Upper lobe of left lung (tissue), 6 donors: ENCODE measurements at regions not wholly inside any gene's neighbourhood (a gene's known extent, or its start where the extent isn't known, plus 50 kb on each side); places are given as distances from the start of the nearest gene placed in this dataset.

Experiments
- ATAC-seq, 2 donors: fragments of 200-7000 bp; cut with Tn5 transposase; one replicate each; pipeline ENCODE4 v1.9.1; 2022; ENCODE audit warnings: mild to moderate bottlenecking in 2 of 2, moderate library complexity in 2 of 2; ENCODE audit not compliant: low FRiP score in 2 of 2
- DNase-seq, 2 donors: peaks; one replicate each; pipeline ENCODE4 v3.0.0-alpha.2; 2019 to 2020
- H3K27ac ChIP-seq, 4 donors: fragments of 200-600 bp; sonication (generic); one replicate each; pipeline ENCODE4 v1.5.1; 2016 to 2019
- H3K27me3 ChIP-seq, 4 donors: fragments of 200-600 bp; sonication (generic); one replicate each; pipeline ENCODE4 v1.5.1; 2017 to 2019
- H3K36me3 ChIP-seq, 4 donors: fragments of 200-600 bp; sonication (generic); one replicate each; pipeline ENCODE4 v1.5.1; 2016 to 2019
- H3K4me1 ChIP-seq, 4 donors: fragments of 200-600 bp; sonication (generic); one replicate each; pipeline ENCODE4 v1.5.1; 2018 to 2019
- H3K4me3 ChIP-seq, 4 donors: fragments of 200-600 bp; sonication (generic); one replicate each; pipeline ENCODE4 v1.5.1; 2017 to 2019; ENCODE audit warnings: mild to moderate bottlenecking in 2 of 4, moderate library complexity in 1 of 4
- H3K9me3 ChIP-seq, 4 donors: fragments of 200-600 bp; sonication (generic); one replicate each; pipeline ENCODE4 v1.5.1; 2018 to 2019
- EP300 ChIP-seq, 4 donors: sonication (generic); formaldehyde crosslinking; IDR thresholded peaks; one replicate each; pipeline ENCODE4 v1.5.1; 2017; ENCODE audit warnings: antibody characterized with exemption in 4 of 4, control low read depth in 2 of 4
- POLR2A ChIP-seq, 4 donors: fragments of 450-650 bp; IDR thresholded peaks; one replicate each; pipeline ENCODE4 v1.5.1; 2016 to 2017; ENCODE audit warnings: antibody characterized with exemption in 4 of 4, mild to moderate bottlenecking in 2 of 4
- POLR2AphosphoS5 ChIP-seq, 2 donors: sonication (generic); formaldehyde crosslinking; IDR thresholded peaks; one replicate each; pipeline ENCODE4 v1.5.1; 2017; ENCODE audit warnings: antibody characterized with exemption in 2 of 2
- WGBS, 2 donors: methylation state at CpG; one replicate each; pipeline ENCODE4 v1.1.5; 2017 to 2018; 5-methylcytosine and 5-hydroxymethylcytosine counted together
- small RNA-seq, 4 donors: library from RNA; depleted of rRNA; stranded (forward); fragments of <200 nt; gene quantifications; one replicate each; pipeline ENCODE3, GENCODE V24; 2016
- TF ChIP-seq, protein P1 (sequence below), 6 experiments: fragments of 450-650 bp in 4 of 6; fragments of 200-600 bp in 2 of 6; sonication (generic) in 2 of 6; IDR thresholded peaks; one replicate each; pipeline ENCODE4 v1.5.1; 2016 to 2019; ENCODE audit warnings: antibody characterized with exemption in 6 of 6
- donor health status: DM: no; HTN: no; CAD: no; lungs with moderate emphysema.
- donor health status: DM: no; HTN: yes; CAD: no; lungs with severe emphysema.

- ATAC-seq (no peak), DNase-seq (no peak)
- TF ChIP-seq POLR2AphosphoS5 (IDR thresholded peaks at IDR 0.05) (no peak), POLR2A (IDR thresholded peaks at IDR 0.05) (no peak), EP300 (IDR thresholded peaks at IDR 0.05) (no peak)
- TF ChIP-seq, protein P1, sequence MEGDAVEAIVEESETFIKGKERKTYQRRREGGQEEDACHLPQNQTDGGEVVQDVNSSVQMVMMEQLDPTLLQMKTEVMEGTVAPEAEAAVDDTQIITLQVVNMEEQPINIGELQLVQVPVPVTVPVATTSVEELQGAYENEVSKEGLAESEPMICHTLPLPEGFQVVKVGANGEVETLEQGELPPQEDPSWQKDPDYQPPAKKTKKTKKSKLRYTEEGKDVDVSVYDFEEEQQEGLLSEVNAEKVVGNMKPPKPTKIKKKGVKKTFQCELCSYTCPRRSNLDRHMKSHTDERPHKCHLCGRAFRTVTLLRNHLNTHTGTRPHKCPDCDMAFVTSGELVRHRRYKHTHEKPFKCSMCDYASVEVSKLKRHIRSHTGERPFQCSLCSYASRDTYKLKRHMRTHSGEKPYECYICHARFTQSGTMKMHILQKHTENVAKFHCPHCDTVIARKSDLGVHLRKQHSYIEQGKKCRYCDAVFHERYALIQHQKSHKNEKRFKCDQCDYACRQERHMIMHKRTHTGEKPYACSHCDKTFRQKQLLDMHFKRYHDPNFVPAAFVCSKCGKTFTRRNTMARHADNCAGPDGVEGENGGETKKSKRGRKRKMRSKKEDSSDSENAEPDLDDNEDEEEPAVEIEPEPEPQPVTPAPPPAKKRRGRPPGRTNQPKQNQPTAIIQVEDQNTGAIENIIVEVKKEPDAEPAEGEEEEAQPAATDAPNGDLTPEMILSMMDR (IDR thresholded peaks at IDR 0.05) = no peak
- H3K4me1 ChIP-seq = no peaks in the 10 kb centered on the region
- 59 to 78% methylated on average over 2 of the region's 2 CpGs for WGBS, 2 donors
- no peaks in the 10 kb centered on the region for H3K27me3 ChIP-seq
- no peaks in the 10 kb centered on the region for H3K9me3 ChIP-seq
- H3K4me3 ChIP-seq = no peak overlapping the region
- no peaks in the 10 kb centered on the region for H3K36me3 ChIP-seq
- no peak overlapping the region for H3K27ac ChIP-seq
Observed at GRCh38 chrX:98607739-98608138, 1724.0 kb downstream of the RPA4 start.

DNA sequence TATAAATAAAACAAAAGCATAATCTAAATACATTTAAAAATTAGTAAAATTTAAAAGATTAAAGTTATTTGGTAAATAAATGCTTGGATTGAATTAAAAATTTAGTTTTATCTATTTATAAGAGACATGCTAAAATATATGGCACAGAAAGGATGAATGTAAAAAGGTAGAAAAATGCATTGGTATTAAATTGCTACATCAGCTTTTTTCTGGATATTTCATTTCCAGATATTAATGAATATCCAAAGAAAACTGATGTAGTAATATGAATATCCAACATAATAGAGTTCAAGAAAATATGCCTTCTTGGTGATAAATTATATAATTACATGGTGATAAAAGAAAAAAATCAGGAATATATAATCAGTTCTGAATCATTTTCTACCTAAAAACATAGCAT lies 1743.9 kb downstream of the RPA4 start:
- no peak overlapping the region for H3K4me3 ChIP-seq
- H3K4me1 ChIP-seq = no peaks in the 10 kb centered on the region
- no peaks in the 10 kb centered on the region for H3K9me3 ChIP-seq
- no peaks in the 10 kb centered on the region for H3K36me3 ChIP-seq
- no peak for DNase-seq
- ATAC-seq = no peak
- no peaks in the 10 kb centered on the region for H3K27me3 ChIP-seq
- H3K27ac ChIP-seq = no peak overlapping the region
- TF ChIP-seq POLR2AphosphoS5 (IDR thresholded peaks at IDR 0.05) (no peak), POLR2A (IDR thresholded peaks at IDR 0.05) (no peak), EP300 (IDR thresholded peaks at IDR 0.05) (no peak)
- TF ChIP-seq, protein P1 (IDR thresholded peaks at IDR 0.05) = no peak

DNA sequence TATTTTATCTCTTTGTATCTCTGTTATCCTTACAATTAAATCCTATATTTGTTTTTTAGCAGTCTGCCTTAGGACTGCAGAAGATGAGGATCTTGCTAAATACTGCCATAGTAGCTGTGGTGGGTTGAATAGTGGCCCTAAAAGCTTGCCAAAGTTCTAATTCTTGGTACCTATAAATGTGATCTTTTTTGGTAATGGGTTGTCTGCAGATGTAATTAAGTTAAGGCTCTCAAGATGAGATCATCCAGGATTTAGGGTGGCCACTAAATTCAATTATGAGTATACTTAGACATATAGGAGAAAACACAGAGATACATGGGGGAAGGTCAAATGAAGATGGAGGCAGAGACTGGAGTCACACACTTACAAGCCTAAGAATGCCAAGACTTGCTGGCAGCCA lies 1753.7 kb downstream of the RPA4 start:
- no peak for DNase-seq
- H3K27me3 ChIP-seq = no peaks in the 10 kb centered on the region
- H3K27ac ChIP-seq = no peak overlapping the region
- H3K36me3 ChIP-seq = no peaks in the 10 kb centered on the region
- no peak for ATAC-seq
- no peaks in the 10 kb centered on the region for H3K4me1 ChIP-seq
- no peak overlapping the region for H3K4me3 ChIP-seq
- no peaks in the 10 kb centered on the region for H3K9me3 ChIP-seq
- TF ChIP-seq EP300 (IDR thresholded peaks at IDR 0.05) (no peak), POLR2AphosphoS5 (IDR thresholded peaks at IDR 0.05) (no peak), POLR2A (IDR thresholded peaks at IDR 0.05) (no peak)
- TF ChIP-seq, protein P1 (IDR thresholded peaks at IDR 0.05) = no peak

DNA sequence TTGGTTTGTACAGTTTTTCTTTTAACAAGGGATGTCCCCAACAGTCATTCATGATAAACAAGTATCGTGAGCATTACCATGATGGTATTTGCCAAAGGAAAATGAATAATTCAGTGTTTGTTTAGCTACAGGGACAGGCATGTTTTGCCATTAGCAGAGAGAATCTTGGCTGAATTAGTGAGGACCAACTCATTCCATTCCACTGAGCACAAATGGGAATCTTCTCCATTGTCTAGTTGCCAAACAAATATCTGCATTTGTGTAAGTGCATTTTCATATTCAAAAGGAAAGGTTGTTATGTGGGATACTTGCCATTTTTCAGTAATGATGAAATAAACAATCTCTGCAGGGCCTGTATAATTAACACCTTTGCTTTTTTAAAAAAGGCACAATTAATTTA lies 1762.6 kb downstream of the RPA4 start:
- WGBS, 2 donors = 65 to 71% methylated on average over 1 of the region's 1 CpG
- no peaks in the 10 kb centered on the region for H3K4me1 ChIP-seq
- no peak overlapping the region for H3K4me3 ChIP-seq
- H3K36me3 ChIP-seq = no peaks in the 10 kb centered on the region
- H3K27ac ChIP-seq = no peak overlapping the region
- H3K27me3 ChIP-seq = no peaks in the 10 kb centered on the region
- DNase-seq (no peak), ATAC-seq (no peak)
- TF ChIP-seq POLR2AphosphoS5 (IDR thresholded peaks at IDR 0.05) = no peak
- no peak for TF ChIP-seq POLR2A (IDR thresholded peaks at IDR 0.05)
- TF ChIP-seq, protein P1 (IDR thresholded peaks at IDR 0.05) = no peak
- TF ChIP-seq EP300 (IDR thresholded peaks at IDR 0.05) = no peak
- no peaks in the 10 kb centered on the region for H3K9me3 ChIP-seq

DNA sequence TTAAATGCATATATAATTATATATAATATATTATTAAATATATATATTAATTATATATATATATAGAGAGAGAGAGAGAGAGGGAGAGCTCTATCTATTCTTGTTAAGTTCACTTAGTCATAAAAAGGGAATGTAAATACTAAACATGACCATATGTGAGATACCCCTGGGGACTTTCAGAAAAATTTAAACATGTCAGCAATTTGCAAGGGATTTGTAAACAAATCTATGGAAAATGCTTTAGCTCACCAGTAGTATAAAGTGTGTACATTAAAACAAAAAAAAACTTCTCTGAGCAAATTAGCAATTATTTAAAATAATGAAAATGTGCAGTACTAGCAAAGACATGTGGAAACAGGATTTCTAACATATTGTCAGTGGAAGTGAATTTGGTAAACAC lies 1755.5 kb downstream of the PCDH19 start:
- H3K4me3 ChIP-seq = no peak overlapping the region
- TF ChIP-seq EP300 (IDR thresholded peaks at IDR 0.05) (no peak), POLR2A (IDR thresholded peaks at IDR 0.05) (no peak), POLR2AphosphoS5 (IDR thresholded peaks at IDR 0.05) (no peak)
- TF ChIP-seq, protein P1 (IDR thresholded peaks at IDR 0.05) = no peak
- no peaks in the 10 kb centered on the region for H3K36me3 ChIP-seq
- no peak overlapping the region for H3K27ac ChIP-seq
- H3K4me1 ChIP-seq = no peaks in the 10 kb centered on the region
- DNase-seq (no peak), ATAC-seq (no peak)
- H3K27me3 ChIP-seq = no peaks in the 10 kb centered on the region
- H3K9me3 ChIP-seq = no peaks in the 10 kb centered on the region

Small RNA genes in the stretch of these regions (small RNA-seq; reads per million reads assigned to genes)
- 0 reads per million in 4 donors for gene AL357312.1
